B cell (primary cell): ENCODE measurements at regions not wholly inside any gene's neighbourhood (a gene's known extent, or its start where the extent isn't known, plus 50 kb on each side); places are given as distances from the start of the nearest gene placed in this dataset.

Experiments used
- ATAC-seq: fragments of 200-7000 bp; cut with Tn5 transposase; one replicate; pipeline ENCODE4 v1.10.0; 2021; ENCODE audit warnings: low read depth, mild to moderate bottlenecking, moderate number of reproducible peaks, moderate library complexity
- CTCF ChIA-PET: fragments of 350-600 bp; sonication (Branson Sonifier 250); formaldehyde crosslinking; loops from one replicate; lab custom pipeline; 2021; ENCODE audit warnings: antibody characterized with exemption, inconsistent platforms; lab: Charles Lee
- POLR2A ChIA-PET: fragments of 350-600 bp; sonication (Branson Sonifier 250); formaldehyde crosslinking; loops from one replicate; lab custom pipeline; 2021; ENCODE audit warnings: antibody characterized with exemption; lab: Charles Lee
- DNase-seq: peaks from one replicate; pipeline ENCODE4 v3.0.0; 2013
- H2AFZ ChIP-seq: 2 replicates; pipeline ENCODE4 v1.6.1; 2012; ENCODE audit warnings: mild to moderate bottlenecking, low read depth, low read length; ENCODE audit not compliant: insufficient read depth, poor library complexity, severe bottlenecking
- H3K27ac ChIP-seq, 2 donors: 1 replicate in 1 of 2; 2 replicates in 1 of 2; pipeline ENCODE4 v1.5.1; 2012 to 2013; ENCODE audit warnings: low read length in 2 of 2, mild to moderate bottlenecking in 2 of 2, moderate library complexity in 1 of 2
- H3K27me3 ChIP-seq, 4 experiments: fragments of 200-600 bp in 1 of 4; sonication (generic) in 1 of 4; replicated peaks in 1 of 4; 1 replicate in 2 of 4; 2 replicates in 2 of 4; pipeline versions ENCODE4 v1.6.1 to v1.7.0; 2013 to 2016; ENCODE audit warnings: low read length in 3 of 4, mild to moderate bottlenecking in 2 of 4, mixed read lengths in 1 of 4, moderate library complexity in 1 of 4; ENCODE audit not compliant: insufficient read depth in 4 of 4, control insufficient read depth in 3 of 4; ENCODE audit errors: control extremely low read depth in 1 of 4
- H3K36me3 ChIP-seq, 2 experiments: replicated peaks in 1 of 2; 1 replicate in 1 of 2; 2 replicates in 1 of 2; pipeline versions ENCODE4 v1.6.1 to v1.7.1; 2013; ENCODE audit warnings: low read length in 1 of 2; ENCODE audit not compliant: insufficient read depth in 2 of 2, control insufficient read depth in 1 of 2; ENCODE audit errors: control extremely low read depth in 1 of 2, extremely low read depth in 1 of 2
- H3K4me1 ChIP-seq, 2 donors: fragments of 200-600 bp in 1 of 2; sonication (generic) in 1 of 2; 1 replicate in 1 of 2; 2 replicates in 1 of 2; pipeline versions ENCODE4 v1.5.1 to v1.6.1; 2013 to 2017; ENCODE audit warnings: low read length in 2 of 2; ENCODE audit not compliant: control insufficient read depth in 2 of 2, insufficient read depth in 2 of 2
- H3K4me2 ChIP-seq: replicated peaks from 2 replicates; pipeline ENCODE3; 2012; ENCODE audit warnings: mild to moderate bottlenecking, low read depth, low read length; ENCODE audit not compliant: poor library complexity, severe bottlenecking
- H3K4me3 ChIP-seq, 5 experiments: fragments of 200-600 bp in 1 of 5; sonication (generic) in 1 of 5; 1 replicate in 3 of 5; 2 replicates in 2 of 5; pipeline versions ENCODE4 v1.5.1 to v1.7.0; 2011 to 2016; ENCODE audit warnings: low read length in 4 of 5, mild to moderate bottlenecking in 4 of 5, low read depth in 2 of 5, control low read depth in 1 of 5, moderate library complexity in 1 of 5; ENCODE audit not compliant: insufficient read depth in 1 of 5; ENCODE audit errors: control extremely low read depth in 1 of 5, extremely low read depth in 1 of 5
- H3K79me2 ChIP-seq: fragments of 200-600 bp; sonication (generic); one replicate; pipeline ENCODE4 v1.6.0; 2016; ENCODE audit warnings: low read length; ENCODE audit not compliant: control insufficient read depth, insufficient read depth
- H3K9ac ChIP-seq: fragments of 200-600 bp; sonication (generic); 2 replicates; pipeline ENCODE4 v1.6.1; 2017; ENCODE audit warnings: mild to moderate bottlenecking, low read length, moderate library complexity
- H3K9me3 ChIP-seq, 3 donors: one replicate each; pipeline versions ENCODE4 v1.6.1 to v1.7.1; 2013; ENCODE audit warnings: low read length in 2 of 3; ENCODE audit not compliant: control insufficient read depth in 2 of 3, insufficient read depth in 1 of 3; ENCODE audit errors: control extremely low read depth in 1 of 3
- H4K20me1 ChIP-seq: 2 replicates; pipeline ENCODE4 v1.6.0; 2012; ENCODE audit warnings: mild to moderate bottlenecking, low read length; ENCODE audit not compliant: insufficient read depth, control insufficient read depth, poor library complexity, severe bottlenecking
- H3K27ac Mint-ChIP-seq: one replicate; pipeline ENCODE4 v1.8.0; 2021; ENCODE audit warnings: mixed read lengths
- H3K27me3 Mint-ChIP-seq: one replicate; pipeline ENCODE4 v1.8.0; 2021; ENCODE audit warnings: mixed read lengths
- H3K4me1 Mint-ChIP-seq: one replicate; pipeline ENCODE4 v1.8.0; 2021; ENCODE audit warnings: mixed read lengths
- H3K4me3 Mint-ChIP-seq: one replicate; pipeline ENCODE4 v1.8.0; 2021; ENCODE audit warnings: mixed read lengths
- H3K9me3 Mint-ChIP-seq: one replicate; pipeline ENCODE4 v1.8.0; 2022; ENCODE audit warnings: mixed read lengths; ENCODE audit not compliant: insufficient read depth
- CTCF ChIP-seq: fragments of 200-600 bp; IDR thresholded peaks from one replicate; pipeline ENCODE4 v1.8.0; 2022; ENCODE audit warnings: antibody characterized with exemption, mild to moderate bottlenecking
- EZH2 ChIP-seq: IDR thresholded peaks from 2 replicates; pipeline ENCODE4 v1.6.1; 2012; ENCODE audit warnings: borderline replicate concordance, low read depth, mild to moderate bottlenecking, moderate library complexity, low read length; ENCODE audit not compliant: insufficient read depth, poor library complexity, severe bottlenecking
- WGBS: methylation state at CpG from one replicate; pipeline ENCODE4 v1.1.5; 2013; ENCODE audit warnings: missing lambda C conversion rate; ENCODE audit not compliant: insufficient coverage; 5-methylcytosine and 5-hydroxymethylcytosine counted together
- intact Hi-C: fragments of 100-400 bp; cut with micrococcal nuclease; formaldehyde crosslinking; loops from one replicate; pipeline ENCODE4 v1.10.0; 2022

DNA sequence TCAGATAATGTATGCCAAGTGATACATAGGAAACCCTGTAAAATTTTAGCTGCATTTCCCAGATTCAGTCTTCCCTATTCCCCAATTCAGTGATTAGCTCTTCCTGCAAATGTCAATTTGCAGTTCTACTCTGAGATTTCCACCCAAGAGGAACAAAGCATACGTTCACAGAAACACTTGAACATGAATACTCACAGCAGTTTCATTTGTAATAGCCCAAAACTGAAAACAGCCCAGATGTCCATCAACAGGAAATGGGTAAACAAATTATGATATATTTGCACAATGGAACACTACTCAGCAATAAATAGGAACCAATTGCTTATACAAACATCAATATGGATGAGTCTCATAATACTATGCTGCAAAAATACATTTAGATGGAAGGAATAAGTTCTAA is 194.2 kb downstream of the GXYLT1 start:
- peaks cover 19% of the 10 kb centered on the region for H3K27me3 Mint-ChIP-seq
- ChIA-PET CTCF (no interaction called here), POLR2A (no interaction called here)
- no peaks in the 10 kb centered on the region for H3K79me2 ChIP-seq
- intact Hi-C loops: no loop called here
- ATAC-seq (no peak), DNase-seq (no peak)
- H2AFZ ChIP-seq: no peak overlapping the region
- WGBS: no CpG with 5 or more reads among the region's 1 CpG
- peaks cover 1 to 13% (median 12%) of the 10 kb centered on the region in 3 donors for H3K9me3 ChIP-seq
- no peak overlapping the region for H3K27ac ChIP-seq
- H3K4me3 Mint-ChIP-seq: no peak overlapping the region
- no peaks in the 10 kb centered on the region for H3K27me3 ChIP-seq
- H3K4me1 ChIP-seq: no peaks in the 10 kb centered on the region
- H3K4me1 Mint-ChIP-seq: no peaks in the 10 kb centered on the region
- TF ChIP-seq CTCF: no peak
- no peak for TF ChIP-seq EZH2
- no peaks in the 10 kb centered on the region for H3K36me3 ChIP-seq
- H3K27ac Mint-ChIP-seq: no peak overlapping the region
- H3K4me2 ChIP-seq: no peak overlapping the region
- H4K20me1 ChIP-seq: no peaks in the 10 kb centered on the region
- H3K9ac ChIP-seq: no peak overlapping the region
- H3K9me3 Mint-ChIP-seq: peaks cover 12% of the 10 kb centered on the region
- H3K4me3 ChIP-seq: no peak overlapping the region

GRCh38 chr12:41946106-41946505 is 198.6 kb downstream of the GXYLT1 start:
- Mint-ChIP-seq H3K9me3 (peaks cover 16% of the 10 kb centered on the region), H3K4me1 (no peaks in the 10 kb centered on the region), H3K27ac (no peak overlapping the region), H3K4me3 (no peak overlapping the region), H3K27me3 (peaks cover 18% of the 10 kb centered on the region)
- Histone ChIP-seq H3K27me3 (peaks cover 0 to 2% (median under 1%) of the 10 kb centered on the region in 4 experiments), H3K4me3 (no peak overlapping the region), H3K36me3 (no peaks in the 10 kb centered on the region), H4K20me1 (no peaks in the 10 kb centered on the region), H2AFZ (no peak overlapping the region), H3K4me2 (no peak overlapping the region), H3K27ac (no peak overlapping the region), H3K9me3 (peaks cover 1 to 18% (median 16%) of the 10 kb centered on the region in 3 donors), H3K9ac (no peak overlapping the region), H3K4me1 (no peaks in the 10 kb centered on the region), H3K79me2 (no peaks in the 10 kb centered on the region)
- no peak for DNase-seq
- TF ChIP-seq EZH2: no peak
- no peak for TF ChIP-seq CTCF
- intact Hi-C loops: no loop called here
- WGBS: 100% methylated on average over 2 of the region's 2 CpGs
- CTCF ChIA-PET: no interaction called here
- ATAC-seq: no peak
- POLR2A ChIA-PET: no interaction called here
